HL-60 (cell line): ENCODE measurements at regions not wholly inside any gene's neighbourhood (a gene's known extent, or its start where the extent isn't known, plus 50 kb on each side); places are given as distances from the start of the nearest gene placed in this dataset.

ENCODE experiments used
- GABPA ChIP-seq: IDR thresholded peaks from 2 replicates; pipeline ENCODE4 v1.6.1; 2012; ENCODE audit warnings: low read depth
- POLR2AphosphoS5 ChIP-seq: IDR thresholded peaks from 2 replicates; pipeline ENCODE4 v1.6.1; 2012; ENCODE audit warnings: low read depth
- SPI1 ChIP-seq: IDR thresholded peaks from 2 replicates; pipeline ENCODE4 v1.6.1; 2012; ENCODE audit warnings: low read depth, mild to moderate bottlenecking, borderline replicate concordance
- TF ChIP-seq, protein P1 (sequence below): IDR thresholded peaks from one replicate; pipeline ENCODE4 v1.5.1; 2011; ENCODE audit warnings: low read length, control low read depth, inconsistent platforms; ENCODE audit not compliant: insufficient read depth
- TF ChIP-seq, protein P2 (sequence below): IDR thresholded peaks from 2 replicates; pipeline ENCODE4 v1.6.1; 2012; ENCODE audit warnings: low read depth; ENCODE audit not compliant: insufficient replicate concordance

DNA sequence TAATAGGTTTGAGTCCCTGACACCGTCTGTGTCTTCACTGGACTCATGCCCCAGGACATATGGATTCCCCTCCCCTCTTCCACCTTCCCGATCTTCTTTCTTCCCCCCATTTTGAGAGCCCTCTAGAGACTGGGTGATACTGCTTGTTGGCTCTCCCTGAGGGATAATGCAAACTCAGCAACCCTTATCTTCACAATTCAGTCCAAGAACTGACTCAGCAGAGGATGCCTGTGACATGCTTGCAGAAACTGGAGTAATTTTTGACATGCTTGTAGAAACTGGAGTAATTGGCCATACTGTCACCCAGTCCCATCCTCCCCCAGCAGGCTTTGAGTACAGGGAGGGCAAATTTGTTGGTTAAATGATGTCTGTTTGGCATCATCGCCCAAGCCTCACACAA is 127.6 kb upstream of the CTTNBP2NL start:
- TF ChIP-seq, protein P1, sequence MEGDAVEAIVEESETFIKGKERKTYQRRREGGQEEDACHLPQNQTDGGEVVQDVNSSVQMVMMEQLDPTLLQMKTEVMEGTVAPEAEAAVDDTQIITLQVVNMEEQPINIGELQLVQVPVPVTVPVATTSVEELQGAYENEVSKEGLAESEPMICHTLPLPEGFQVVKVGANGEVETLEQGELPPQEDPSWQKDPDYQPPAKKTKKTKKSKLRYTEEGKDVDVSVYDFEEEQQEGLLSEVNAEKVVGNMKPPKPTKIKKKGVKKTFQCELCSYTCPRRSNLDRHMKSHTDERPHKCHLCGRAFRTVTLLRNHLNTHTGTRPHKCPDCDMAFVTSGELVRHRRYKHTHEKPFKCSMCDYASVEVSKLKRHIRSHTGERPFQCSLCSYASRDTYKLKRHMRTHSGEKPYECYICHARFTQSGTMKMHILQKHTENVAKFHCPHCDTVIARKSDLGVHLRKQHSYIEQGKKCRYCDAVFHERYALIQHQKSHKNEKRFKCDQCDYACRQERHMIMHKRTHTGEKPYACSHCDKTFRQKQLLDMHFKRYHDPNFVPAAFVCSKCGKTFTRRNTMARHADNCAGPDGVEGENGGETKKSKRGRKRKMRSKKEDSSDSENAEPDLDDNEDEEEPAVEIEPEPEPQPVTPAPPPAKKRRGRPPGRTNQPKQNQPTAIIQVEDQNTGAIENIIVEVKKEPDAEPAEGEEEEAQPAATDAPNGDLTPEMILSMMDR = no peak
- TF ChIP-seq, protein P2, sequence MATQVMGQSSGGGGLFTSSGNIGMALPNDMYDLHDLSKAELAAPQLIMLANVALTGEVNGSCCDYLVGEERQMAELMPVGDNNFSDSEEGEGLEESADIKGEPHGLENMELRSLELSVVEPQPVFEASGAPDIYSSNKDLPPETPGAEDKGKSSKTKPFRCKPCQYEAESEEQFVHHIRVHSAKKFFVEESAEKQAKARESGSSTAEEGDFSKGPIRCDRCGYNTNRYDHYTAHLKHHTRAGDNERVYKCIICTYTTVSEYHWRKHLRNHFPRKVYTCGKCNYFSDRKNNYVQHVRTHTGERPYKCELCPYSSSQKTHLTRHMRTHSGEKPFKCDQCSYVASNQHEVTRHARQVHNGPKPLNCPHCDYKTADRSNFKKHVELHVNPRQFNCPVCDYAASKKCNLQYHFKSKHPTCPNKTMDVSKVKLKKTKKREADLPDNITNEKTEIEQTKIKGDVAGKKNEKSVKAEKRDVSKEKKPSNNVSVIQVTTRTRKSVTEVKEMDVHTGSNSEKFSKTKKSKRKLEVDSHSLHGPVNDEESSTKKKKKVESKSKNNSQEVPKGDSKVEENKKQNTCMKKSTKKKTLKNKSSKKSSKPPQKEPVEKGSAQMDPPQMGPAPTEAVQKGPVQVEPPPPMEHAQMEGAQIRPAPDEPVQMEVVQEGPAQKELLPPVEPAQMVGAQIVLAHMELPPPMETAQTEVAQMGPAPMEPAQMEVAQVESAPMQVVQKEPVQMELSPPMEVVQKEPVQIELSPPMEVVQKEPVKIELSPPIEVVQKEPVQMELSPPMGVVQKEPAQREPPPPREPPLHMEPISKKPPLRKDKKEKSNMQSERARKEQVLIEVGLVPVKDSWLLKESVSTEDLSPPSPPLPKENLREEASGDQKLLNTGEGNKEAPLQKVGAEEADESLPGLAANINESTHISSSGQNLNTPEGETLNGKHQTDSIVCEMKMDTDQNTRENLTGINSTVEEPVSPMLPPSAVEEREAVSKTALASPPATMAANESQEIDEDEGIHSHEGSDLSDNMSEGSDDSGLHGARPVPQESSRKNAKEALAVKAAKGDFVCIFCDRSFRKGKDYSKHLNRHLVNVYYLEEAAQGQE = no peak
- no peak for TF ChIP-seq GABPA
- TF ChIP-seq POLR2AphosphoS5 = no peak
- no peak for TF ChIP-seq SPI1
